Umbilical cord (tissue), 1 donor: ENCODE measurements at regions not wholly inside any gene's neighbourhood (a gene's known extent, or its start where the extent isn't known, plus 50 kb on each side); places are given as distances from the start of the nearest gene placed in this dataset.
"Not testable (repeated sequence)": the region's sequence is repeated elsewhere in the genome, so short reads cannot be mapped to it uniquely, and the experiment has no call there.

Experiments used
- DNase-seq: peaks from one replicate; pipeline ENCODE4 v3.0.0-alpha.2; 2015; ENCODE audit warnings: low spot score

DNA sequence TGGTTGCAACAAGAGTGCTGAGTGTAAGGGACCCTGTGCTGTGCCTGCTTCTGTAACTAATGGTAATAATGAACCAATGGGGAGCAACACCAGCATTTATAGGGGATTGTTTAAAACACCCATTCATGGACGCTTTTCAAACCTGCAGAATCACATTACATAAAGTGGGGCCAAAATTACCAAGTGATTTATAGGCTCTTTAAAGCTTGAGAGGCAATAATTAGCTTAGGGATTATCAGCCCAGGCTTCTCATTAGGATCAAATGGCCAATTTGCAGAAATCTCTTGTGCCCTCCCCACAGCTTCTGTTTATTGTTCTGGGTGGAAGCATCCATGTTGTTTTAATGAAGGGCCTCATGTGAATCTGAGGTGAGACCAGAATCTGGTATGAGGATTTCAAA, 125.5 kb downstream of the ZNF486 start:
- not testable (repeated sequence) for DNase-seq

DNA sequence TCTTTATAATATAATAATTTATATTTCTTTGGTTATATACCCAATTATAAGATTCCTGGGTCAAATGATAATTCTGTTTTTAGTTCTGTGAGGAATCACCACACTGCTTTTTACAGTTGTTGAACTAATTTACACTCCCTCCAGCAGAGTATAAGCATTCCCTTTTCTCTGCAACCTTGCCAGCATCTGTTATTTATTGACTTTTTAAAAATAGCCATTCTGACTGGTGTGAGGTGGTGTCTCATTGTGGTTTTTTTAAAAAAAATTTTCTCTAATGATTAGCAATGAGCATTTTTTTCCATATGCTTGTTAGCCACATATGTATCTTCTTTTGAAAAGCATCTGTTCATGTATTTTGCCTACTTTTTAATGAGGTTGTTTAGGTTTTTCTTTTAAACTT, 122.2 kb downstream of the ZNF486 start:
- no peak for DNase-seq

DNA sequence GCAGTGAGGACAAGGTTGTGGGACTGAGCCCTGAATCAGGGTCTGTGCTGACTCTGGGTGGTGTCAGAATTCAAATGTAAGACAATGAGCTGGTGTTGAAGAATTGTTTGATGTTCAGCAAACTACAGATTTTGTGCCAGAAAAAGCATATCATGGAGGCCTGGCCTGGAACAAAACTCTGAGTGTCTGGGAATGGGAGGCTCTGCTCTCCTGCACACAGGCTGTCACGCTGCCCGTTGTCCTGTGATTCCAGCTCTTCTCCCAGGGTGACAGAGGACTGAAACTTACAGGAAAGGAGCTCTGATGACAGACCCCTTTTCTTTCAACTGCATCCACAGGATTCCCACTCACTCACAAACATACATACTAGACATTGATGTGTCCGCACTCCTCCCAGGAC, 120.1 kb downstream of the ZNF486 start:
- no peak for DNase-seq

DNA sequence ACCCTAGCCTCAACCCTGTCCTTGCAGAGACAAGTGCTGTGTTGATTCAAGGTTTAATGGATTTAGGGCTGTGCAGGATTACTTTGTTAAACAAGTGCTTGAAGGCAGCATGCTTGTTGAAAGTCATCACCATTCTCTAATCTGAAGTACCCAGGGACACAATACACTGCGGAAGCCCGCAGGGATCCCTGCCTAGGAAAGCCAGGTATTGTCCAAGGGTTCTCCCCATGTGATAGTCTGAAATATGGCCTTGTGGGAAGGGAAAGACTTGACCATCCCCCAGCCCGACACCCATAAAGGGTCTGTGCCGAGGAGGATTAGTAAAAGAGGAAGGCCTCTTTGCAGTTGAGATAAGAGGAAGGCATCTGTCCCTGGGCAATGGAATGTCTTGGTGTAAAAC, 118.9 kb downstream of the ZNF486 start:
- DNase-seq: not testable (repeated sequence)

DNA sequence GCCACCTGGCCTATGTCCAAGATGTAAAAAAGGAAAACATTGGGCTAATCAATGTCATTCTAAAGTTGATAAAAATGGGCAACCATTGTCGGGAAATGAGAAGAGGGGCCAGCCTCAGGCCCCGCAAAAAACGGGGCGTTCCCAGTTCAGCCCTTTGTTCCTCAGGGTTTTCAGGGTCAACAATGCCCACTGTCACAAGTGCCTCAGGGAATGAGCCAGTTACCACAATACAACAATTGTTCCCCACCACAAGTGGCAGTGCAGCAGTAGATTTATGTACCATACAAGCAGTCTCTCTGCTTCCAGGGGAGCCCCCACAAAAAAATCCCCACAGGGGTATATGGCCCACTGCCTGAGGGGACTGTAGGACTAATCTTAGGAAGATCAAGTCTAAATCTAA, 112.5 kb downstream of the ZNF486 start:
- no peak for DNase-seq

DNA sequence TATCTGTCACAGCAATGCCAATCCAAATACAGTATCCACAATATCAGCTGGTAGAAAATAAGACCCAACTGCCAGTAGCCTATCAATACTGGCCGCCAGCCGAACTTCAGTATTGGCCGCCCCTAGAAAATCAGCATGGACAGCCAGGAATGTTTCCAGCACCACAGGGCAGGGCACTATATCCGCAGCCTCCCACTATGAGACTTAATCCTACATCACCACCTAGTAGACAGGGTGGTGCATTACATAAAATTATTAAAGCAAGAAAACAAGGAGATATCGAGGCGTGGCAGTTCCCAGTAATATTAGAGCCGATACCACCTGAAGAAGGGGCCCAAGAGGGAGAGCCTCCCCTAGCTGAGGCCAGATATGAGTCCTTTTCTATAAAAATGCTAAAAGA, 111.3 kb downstream of the ZNF486 start:
- DNase-seq: no peak

DNA sequence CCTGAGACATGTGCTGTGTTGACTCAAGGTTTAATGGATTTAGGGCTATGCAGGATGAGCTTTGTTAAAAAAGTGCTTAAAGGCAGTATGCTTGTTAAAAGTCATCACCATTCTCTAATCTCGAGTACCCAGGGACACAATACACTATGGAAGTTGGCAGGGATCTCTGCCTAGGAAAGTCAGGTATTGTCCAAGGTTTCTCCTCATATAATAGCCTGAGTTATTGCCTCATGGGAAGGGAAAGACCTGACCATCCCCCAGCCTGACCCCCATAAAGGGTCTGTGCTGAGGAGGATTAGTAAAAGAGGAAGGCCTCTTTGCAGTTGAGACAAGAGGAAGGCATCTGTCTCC, 109.7 kb downstream of the ZNF486 start:
- not testable (repeated sequence) for DNase-seq

DNA sequence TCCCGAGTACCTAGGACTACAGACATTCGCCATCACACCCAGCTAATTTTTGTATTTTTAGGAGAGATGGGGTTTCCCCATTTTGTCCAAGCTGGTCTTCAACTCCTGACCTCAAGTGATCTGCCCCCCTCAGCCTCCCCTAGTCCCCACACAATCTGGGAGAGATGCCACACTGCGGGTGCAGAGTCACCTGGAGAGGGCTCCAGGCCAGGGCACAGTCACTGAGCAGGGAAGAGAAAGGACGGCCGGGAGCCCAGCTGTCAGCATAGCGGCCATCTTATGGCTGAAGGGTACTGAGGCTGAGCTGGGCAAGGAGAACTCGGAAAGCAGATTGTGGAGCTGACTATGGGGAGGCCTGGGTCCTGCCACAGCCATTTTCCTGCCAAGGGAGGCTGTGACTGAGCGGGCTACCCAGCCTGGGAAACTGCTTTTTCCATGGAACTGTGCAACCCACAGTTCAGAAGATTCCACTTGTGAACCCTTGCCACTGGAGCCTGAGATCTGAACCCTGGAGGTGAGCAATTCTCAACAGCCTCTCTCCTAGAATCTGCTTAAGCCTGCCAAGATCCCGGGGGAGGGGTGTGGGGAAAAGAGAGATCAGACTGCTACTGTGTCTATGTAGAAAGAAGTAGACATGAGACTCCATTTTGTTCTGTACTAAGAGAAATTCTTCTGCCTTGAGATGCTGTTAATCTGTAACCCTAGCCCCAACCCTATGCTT, 109.2 kb downstream of the ZNF486 start:
- DNase-seq: no peak

DNA sequence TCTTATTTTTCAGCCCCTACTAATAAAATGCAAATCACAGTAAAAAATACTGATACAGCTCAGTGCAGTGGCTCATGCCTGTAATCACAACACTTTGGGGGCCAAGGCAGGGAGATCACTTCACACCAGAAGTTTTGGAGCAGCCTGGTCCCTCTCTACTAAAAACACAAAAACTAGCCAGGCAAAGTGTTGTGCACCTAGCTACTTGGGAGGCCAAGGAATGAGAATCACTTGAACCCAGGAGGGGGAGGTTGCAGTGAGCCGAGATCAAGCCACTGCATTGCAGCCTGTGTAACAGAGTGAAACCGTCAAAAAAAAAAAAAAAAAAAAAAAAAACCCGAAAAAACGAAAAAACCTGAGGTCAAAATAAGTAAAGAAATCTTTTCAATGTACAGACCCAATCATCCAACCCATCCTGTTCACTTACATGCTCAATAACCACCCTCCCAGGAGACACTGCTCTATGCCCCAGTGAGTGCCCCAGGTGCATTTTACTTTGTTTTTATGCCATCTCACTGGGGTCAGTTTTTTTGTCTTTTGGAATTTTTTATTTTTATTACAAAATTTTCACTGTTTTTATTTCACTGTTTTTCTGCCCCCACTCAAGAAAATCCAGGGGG, 107.0 kb downstream of the ZNF486 start:
- no peak for DNase-seq

DNA sequence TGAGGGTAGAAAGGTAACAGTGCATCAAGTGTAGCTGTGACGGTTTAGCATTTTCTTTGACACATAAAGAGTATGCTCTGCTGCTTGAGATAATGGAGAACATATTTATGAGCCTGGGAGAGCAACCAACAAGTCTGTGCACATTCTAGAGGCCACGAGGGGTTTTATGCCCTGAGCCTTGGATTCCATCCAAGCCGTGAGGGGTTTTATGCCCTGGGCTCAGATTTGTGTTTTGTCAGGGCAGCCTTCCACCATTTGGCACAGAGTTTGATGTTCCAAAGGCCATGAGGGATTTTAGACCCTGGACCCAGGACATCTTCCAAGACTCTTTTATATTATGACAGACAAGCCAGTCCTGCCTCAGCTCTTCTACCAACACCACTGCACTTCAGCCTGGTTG, 106.4 kb downstream of the ZNF486 start:
- no peak for DNase-seq

DNA sequence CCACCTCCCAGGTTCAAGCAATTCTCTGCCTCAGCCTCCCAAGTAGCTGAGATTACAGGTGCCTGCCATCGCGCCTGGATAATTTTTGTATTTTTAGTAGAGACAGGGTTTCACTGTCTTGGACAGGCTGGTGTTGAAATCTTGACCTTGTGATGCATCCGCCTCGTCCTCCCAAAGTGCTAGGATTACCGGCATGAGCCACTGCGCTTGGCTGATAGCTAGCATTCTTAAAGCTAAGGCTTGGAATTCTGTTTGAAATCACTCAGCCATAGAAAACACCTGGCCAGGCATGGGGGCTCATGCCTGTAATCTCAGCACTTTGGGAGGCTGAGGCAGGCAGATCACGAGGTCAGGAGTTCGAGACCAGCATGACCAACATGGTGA, 105.6 kb downstream of the ZNF486 start:
- DNase-seq: not testable (repeated sequence)

DNA sequence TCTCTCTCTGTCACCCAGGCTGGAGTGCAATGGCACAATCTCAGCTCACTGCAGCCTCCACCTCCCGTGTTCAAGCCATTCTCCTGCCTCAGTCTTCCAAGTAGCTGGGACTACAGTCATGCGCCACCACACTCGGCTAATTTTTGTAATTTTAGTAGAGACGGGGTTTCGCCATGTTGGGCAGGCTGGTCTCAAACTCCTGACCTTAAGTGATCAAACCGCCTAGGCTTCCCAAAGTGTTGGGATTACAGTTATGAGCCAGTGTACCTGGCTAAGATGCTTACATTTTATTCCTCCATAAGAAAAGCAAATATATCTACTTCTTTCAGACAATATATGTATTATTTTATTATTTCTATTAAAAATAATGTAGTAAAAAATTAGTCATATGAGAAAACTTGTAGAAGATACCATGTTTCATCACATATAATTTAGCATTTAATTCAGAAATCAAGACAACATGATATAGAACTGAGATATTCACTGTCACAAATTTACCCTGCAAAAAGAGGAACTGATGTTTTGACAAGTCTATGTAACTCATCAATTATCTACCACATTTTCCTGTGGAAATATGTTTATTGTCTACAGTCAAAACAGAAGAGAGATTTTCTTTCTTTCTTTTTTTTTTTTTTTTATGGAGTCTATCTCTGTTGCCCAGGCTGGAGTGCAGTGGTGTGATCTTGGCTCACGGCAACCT, 105.1 kb downstream of the ZNF486 start:
- not testable (repeated sequence) for DNase-seq

DNA sequence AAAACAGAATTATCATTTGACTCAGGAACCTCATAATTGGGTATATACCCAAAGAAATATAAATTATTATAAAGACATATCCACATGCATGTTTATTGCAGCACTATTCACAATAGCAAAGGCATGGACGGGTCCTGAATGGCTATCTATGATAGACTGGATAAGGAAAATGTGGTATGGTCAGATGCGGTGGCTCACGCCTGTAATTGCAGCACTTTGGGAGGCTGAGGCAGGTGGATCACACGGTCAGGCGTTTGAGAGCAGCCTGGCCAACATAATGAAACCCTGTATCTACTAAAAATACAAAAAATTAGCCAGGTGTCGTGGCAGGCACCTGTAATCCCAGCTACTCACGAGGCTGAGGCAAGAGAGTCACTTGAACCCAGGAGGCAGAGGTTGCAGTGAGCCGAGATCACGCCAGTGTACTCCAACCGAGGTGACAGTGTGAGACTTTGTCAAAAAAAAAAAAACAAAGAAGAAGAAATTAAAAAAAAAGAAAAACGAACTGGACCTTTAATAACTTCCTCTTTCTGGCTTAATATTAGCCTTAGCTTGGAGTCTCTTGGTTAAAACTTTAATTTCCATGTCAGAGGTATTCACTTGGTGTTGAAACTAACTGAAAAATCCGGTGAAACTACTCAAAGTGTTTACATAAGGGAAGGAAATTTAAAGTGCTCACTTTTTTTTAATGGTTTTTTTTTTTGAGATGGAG, 104.4 kb downstream of the ZNF486 start:
- no peak for DNase-seq

DNA sequence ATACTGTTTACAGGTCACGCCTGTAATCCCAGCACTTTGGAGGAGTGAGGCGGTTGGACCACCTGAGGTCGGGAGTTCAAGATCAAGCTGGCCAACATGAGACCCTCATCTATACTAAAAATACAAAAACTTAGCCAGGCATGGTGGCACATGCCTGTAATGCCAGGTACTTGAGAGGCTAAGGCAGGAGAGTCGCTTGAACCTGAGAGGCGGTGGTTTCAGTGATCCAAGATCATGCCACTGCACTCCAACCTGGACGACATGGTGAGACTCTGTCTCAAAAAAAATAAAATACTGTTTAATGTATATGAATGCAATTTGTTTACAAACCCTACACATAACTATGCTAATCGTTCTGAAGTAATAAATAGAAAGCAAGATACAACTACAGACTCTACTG, 102.4 kb downstream of the ZNF486 start:
- no peak for DNase-seq

DNA sequence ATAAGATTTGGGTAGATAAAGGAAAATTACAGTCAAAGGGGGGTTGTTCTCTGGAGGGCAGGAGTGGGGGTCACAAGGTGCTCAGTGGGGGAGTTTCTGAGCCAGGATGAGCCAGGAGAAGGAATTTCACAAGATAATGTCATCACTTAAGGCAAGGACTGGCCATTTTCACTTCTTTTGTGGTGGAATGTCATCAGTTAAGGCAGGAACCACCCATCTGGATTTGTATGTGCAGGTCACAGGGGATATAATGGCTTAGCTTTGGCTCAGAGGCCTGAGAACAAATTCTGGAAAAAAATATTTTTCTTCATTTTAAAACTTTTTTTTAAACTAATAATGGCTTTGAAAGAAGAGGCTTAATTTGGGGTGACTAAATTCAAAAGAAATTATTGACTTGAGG, 94.5 kb downstream of the ZNF486 start:
- not testable (repeated sequence) for DNase-seq

DNA sequence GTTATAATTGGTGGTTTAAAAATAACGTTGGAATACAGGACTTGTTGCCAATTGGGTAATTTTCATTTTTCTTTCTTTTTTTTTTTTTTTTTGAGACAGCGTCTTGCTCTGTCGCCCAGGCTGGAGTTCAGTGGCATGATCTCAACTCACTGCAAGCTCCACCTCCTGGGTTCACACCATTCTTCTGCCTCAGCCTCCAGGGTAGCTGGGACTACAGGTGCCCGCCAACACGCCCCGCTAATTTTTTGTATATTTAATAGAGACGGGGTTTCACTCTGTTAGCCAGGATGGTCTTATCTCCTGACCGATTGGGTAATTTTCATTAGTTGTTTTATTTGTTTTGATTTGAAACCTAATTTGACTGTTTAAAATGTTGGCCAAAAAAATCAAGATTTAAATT, 93.7 kb downstream of the ZNF486 start:
- DNase-seq: not testable (repeated sequence)

DNA sequence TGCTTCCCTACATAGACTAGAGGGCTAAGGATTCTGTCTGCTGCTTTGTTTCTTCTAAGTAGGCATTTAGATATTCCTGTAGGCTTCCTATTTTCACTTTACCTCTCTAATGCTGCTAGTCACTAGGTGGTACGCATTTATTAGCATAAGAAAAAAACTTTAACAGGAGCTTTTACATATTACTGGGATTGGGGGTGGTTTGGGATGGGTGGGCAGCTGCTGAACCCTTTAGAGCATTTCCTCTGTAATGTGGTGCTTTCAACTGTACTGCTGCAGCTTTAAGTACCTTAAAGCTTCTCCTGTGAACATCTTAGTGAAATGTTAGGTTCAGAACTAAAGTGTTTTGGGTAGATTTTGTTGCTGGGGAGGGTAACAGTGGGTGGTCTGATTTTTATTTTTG, 92.6 kb downstream of the ZNF486 start:
- no peak for DNase-seq

DNA sequence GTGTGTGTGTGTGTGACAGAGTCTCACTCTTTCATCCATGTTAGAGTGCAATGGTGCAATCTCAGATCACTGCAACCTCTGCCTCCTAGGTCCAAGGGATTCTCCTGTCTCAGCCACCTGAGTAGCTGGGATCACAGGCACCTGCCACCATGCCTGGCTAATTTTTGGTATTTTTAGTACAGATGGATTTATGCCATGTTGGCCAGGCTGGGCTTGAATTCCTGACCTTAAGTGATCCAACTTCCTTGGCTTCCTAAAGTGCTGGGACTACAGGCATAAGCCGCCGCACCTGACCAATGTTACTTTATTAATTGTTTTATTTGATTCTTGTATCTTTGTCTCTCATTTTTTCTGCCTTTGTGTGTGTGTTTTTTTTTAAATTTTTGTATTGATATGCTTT, 89.6 kb downstream of the ZNF486 start:
- DNase-seq: no peak

DNA sequence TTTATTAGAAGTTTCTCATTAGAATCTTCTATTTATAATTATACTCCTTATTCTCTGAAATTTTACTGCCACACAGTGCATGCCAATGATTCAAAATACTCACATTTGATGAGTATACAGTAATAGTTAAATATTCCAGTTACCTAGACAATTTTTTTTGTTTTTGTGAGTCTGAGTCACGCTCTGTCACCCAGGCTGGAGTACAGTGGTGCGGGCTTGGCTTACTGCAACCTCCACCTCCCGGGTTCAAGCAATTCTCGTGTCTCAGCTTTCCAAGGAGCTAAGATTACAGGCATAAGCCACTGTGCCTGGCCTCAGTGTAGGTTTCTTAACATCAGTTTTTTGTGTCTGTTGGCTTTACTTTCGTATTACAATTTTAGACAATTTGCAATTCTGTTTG, 87.1 kb downstream of the ZNF486 start:
- DNase-seq: no peak

DNA sequence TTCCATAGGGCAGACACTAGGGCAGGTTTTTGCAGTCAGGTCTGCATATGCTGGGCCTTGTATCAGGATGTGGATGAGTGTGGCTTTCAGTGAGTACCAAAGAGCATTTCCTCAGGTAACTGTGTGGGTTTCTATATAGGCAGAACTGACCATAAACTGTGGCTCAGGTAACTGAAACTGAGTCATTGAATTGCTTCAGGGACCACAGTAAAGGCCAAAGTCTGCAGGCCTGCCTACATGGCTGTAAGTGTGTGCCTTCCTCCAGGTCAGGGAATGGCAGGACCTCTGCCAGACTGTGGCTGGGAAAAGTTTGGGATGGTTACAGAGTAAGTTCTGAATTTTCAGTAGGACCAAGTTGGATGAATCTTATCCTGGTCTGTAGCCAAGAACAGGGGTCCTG, 85.6 kb downstream of the ZNF486 start:
- no peak for DNase-seq

DNA sequence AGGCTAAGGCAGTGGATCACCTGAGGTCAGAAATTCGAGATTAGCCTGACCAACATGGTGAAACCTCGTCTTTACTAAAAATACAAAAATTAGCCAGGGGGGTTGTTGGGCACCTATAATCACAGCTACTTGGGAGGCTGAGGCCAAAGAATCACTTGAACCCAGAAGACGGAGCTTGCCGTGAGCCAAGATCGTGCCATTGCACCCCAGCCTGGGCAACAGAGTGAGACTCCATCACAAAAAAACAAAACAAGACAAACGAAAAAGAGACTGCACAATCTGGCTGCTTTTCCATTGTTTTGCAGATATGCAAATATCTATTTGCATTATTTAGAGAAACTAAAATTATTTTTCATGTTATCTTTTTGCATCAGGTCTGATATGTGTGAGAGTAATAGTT, 83.6 kb downstream of the ZNF486 start:
- DNase-seq: no peak

DNA sequence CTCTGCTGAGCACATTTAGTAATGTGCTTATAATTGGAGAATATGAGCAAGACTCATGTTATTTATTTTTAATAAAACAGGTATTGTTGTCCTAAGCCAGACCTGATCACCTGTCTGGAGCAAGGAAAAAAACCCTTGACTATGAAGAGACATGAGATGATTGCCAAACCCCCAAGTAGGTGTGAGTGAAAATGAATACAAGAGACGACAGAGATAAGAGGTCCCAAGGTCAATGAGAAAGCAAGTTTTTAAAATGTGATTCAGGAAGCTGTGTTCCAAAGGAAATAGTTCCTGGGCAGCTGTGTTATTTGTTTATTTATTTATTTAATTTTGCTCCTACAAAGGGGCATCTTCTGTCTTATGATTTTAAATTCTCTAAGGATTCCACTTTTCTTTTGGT, 83.1 kb downstream of the ZNF486 start:
- no peak for DNase-seq
